ENCODE measurements at regions not wholly inside any gene's neighbourhood (a gene's known extent, or its start where the extent isn't known, plus 50 kb on each side); places are given as distances from the start of the nearest gene placed in this dataset.
"Not testable (repeated sequence)": the region's sequence is repeated elsewhere in the genome, so short reads cannot be mapped to it uniquely, and the experiment has no call there.

- DNase-seq (ENCODE audit: low spot score): no peak
- Histone ChIP-seq H3K9me3 (no peaks in the 10 kb centered on the region), H3K4me1 (ENCODE audit: control insufficient read depth in 1 of 2, low read depth in 2 of 2) (no peaks in the 10 kb centered on the region), H3K4me3 (no peak overlapping the region), H3K36me3 (no peaks in the 10 kb centered on the region), H3K27me3 (replicated peaks; ENCODE audit: insufficient read depth) (no peaks in the 10 kb centered on the region), H3K27ac (no peak overlapping the region)
- ATAC-seq (ENCODE audit: insufficient number of reproducible peaks, low FRiP score, low read depth): no peak
- TF ChIP-seq CTCF (IDR thresholded peaks at IDR 0.05): no peak
Observed at GRCh38 chr5:117551236-117551635, 976.6 kb upstream of the SEMA6A start.

- Histone ChIP-seq H3K4me3 (no peak overlapping the region), H3K27me3 (replicated peaks; ENCODE audit: insufficient read depth) (no peaks in the 10 kb centered on the region), H3K27ac (no peak overlapping the region), H3K4me1 (ENCODE audit: control insufficient read depth in 1 of 2, low read depth in 2 of 2) (no peaks in the 10 kb centered on the region), H3K36me3 (no peaks in the 10 kb centered on the region), H3K9me3 (no peaks in the 10 kb centered on the region)
- ATAC-seq (ENCODE audit: insufficient number of reproducible peaks, low FRiP score, low read depth): no peak
- no peak for DNase-seq (ENCODE audit: low spot score)
- no peak for TF ChIP-seq CTCF (IDR thresholded peaks at IDR 0.05)
Observed at GRCh38 chr5:117547192-117547591, 972.6 kb upstream of the SEMA6A start.

GRCh38 chr5:117539692-117540091 lies 965.1 kb upstream of the SEMA6A start:
- Histone ChIP-seq H3K27ac (no peak overlapping the region), H3K27me3 (replicated peaks; ENCODE audit: insufficient read depth) (no peaks in the 10 kb centered on the region), H3K4me3 (no peak overlapping the region), H3K9me3 (no peaks in the 10 kb centered on the region), H3K4me1 (ENCODE audit: control insufficient read depth in 1 of 2, low read depth in 2 of 2) (no peaks in the 10 kb centered on the region), H3K36me3 (no peaks in the 10 kb centered on the region)
- DNase-seq (ENCODE audit: low spot score) (no peak), ATAC-seq (ENCODE audit: insufficient number of reproducible peaks, low FRiP score, low read depth) (no peak)
- no peak for TF ChIP-seq CTCF (IDR thresholded peaks at IDR 0.05)

- Histone ChIP-seq H3K27me3 (replicated peaks; ENCODE audit: insufficient read depth) (no peaks in the 10 kb centered on the region), H3K4me1 (ENCODE audit: control insufficient read depth in 1 of 2, low read depth in 2 of 2) (no peaks in the 10 kb centered on the region), H3K4me3 (no peak overlapping the region), H3K36me3 (no peaks in the 10 kb centered on the region), H3K27ac (no peak overlapping the region), H3K9me3 (no peaks in the 10 kb centered on the region)
- no peak for TF ChIP-seq CTCF (IDR thresholded peaks at IDR 0.05)
- DNase-seq (ENCODE audit: low spot score) (no peak), ATAC-seq (ENCODE audit: insufficient number of reproducible peaks, low FRiP score, low read depth) (no peak)
Observed at GRCh38 chr5:117533792-117534191, 959.2 kb upstream of the SEMA6A start.

GRCh38 chr5:117533051-117533670 lies 958.5 kb upstream of the SEMA6A start:
- H3K9me3 ChIP-seq; H3K4me3 ChIP-seq; DNase-seq (ENCODE audit: low spot score); ATAC-seq (ENCODE audit: insufficient number of reproducible peaks, low FRiP score, low read depth); H3K4me1 ChIP-seq (ENCODE audit: control insufficient read depth in 1 of 2, low read depth in 2 of 2); H3K27ac ChIP-seq; H3K36me3 ChIP-seq; H3K27me3 ChIP-seq (replicated peaks; ENCODE audit: insufficient read depth): not testable (repeated sequence)

- H3K9me3 ChIP-seq: no peaks in the 10 kb centered on the region
- no peak overlapping the region for H3K4me3 ChIP-seq
- ATAC-seq (ENCODE audit: insufficient number of reproducible peaks, low FRiP score, low read depth) (no peak), DNase-seq (ENCODE audit: low spot score) (no peak)
- TF ChIP-seq CTCF (IDR thresholded peaks at IDR 0.05): no peak
- no peaks in the 10 kb centered on the region for H3K4me1 ChIP-seq (ENCODE audit: control insufficient read depth in 1 of 2, low read depth in 2 of 2)
- no peak overlapping the region for H3K27ac ChIP-seq
- H3K27me3 ChIP-seq (replicated peaks; ENCODE audit: insufficient read depth): no peaks in the 10 kb centered on the region
- no peaks in the 10 kb centered on the region for H3K36me3 ChIP-seq
Observed at GRCh38 chr5:117519957-117520500, 945.4 kb upstream of the SEMA6A start.

Data from thoracic aorta (tissue), 2 donors.